ENCODE measurements at regions not wholly inside any gene's neighbourhood (a gene's known extent, or its start where the extent isn't known, plus 50 kb on each side); places are given as distances from the start of the nearest gene placed in this dataset.

GRCh38 chr7:13159467-13160184, 472.2 kb downstream of the ARL4A start:
- DNase-seq: no peak

- DNase-seq: no peak
Measured at GRCh38 chr7:13161125-13161524, 473.7 kb downstream of the ARL4A start.

- no peak for DNase-seq
Measured at GRCh38 chr7:13165854-13166253, 478.4 kb downstream of the ARL4A start.

- DNase-seq: no peak
Measured at GRCh38 chr7:13166801-13167200, 479.4 kb downstream of the ARL4A start.

- no peak for DNase-seq
Measured at GRCh38 chr7:13169356-13169755, 481.9 kb downstream of the ARL4A start.

- no peak for DNase-seq
Measured at GRCh38 chr7:13174991-13175390, 487.6 kb downstream of the ARL4A start.

GRCh38 chr7:13179011-13179582, 491.7 kb downstream of the ARL4A start:
- DNase-seq: no peak

GRCh38 chr7:13179775-13180523, 492.5 kb downstream of the ARL4A start:
- DNase-seq: no peak

GRCh38 chr7:13181216-13181615, 493.8 kb downstream of the ARL4A start:
- DNase-seq: no peak

- DNase-seq: no peak
Measured at GRCh38 chr7:13185139-13185538, 497.7 kb downstream of the ARL4A start.

GRCh38 chr7:13188236-13188805, 500.9 kb downstream of the ARL4A start:
- DNase-seq: no peak

- DNase-seq: no peak
Measured at GRCh38 chr7:13188922-13189321, 501.5 kb downstream of the ARL4A start.

GRCh38 chr7:13189668-13190067, 502.2 kb downstream of the ARL4A start:
- no peak for DNase-seq

- no peak for DNase-seq
Measured at GRCh38 chr7:13197501-13197900, 510.1 kb downstream of the ARL4A start.

GRCh38 chr7:13198036-13198435, 510.6 kb downstream of the ARL4A start:
- no peak for DNase-seq

- no peak for DNase-seq
Measured at GRCh38 chr7:13198727-13199126, 511.3 kb downstream of the ARL4A start.

GRCh38 chr7:13201628-13202027, 514.2 kb downstream of the ARL4A start:
- DNase-seq: no peak

GRCh38 chr7:13217768-13218167, 530.3 kb downstream of the ARL4A start:
- DNase-seq: no peak

- no peak for DNase-seq
Measured at GRCh38 chr7:13225068-13225467, 537.6 kb downstream of the ARL4A start.

- no peak for DNase-seq
Measured at GRCh38 chr7:13226385-13226784, 539.0 kb downstream of the ARL4A start.

- DNase-seq: no peak
Measured at GRCh38 chr7:13231216-13231615, 543.8 kb downstream of the ARL4A start.

- no peak for DNase-seq
Measured at GRCh38 chr7:13235436-13235835, 548.0 kb downstream of the ARL4A start.

- DNase-seq: no peak
Measured at GRCh38 chr7:13236026-13236425, 548.6 kb downstream of the ARL4A start.

- DNase-seq: no peak
Measured at GRCh38 chr7:13240349-13240748, 552.9 kb downstream of the ARL4A start.
